ENCODE measurements at regions not wholly inside any gene's neighbourhood (a gene's known extent, or its start where the extent isn't known, plus 50 kb on each side); places are given as distances from the start of the nearest gene placed in this dataset.

DNA sequence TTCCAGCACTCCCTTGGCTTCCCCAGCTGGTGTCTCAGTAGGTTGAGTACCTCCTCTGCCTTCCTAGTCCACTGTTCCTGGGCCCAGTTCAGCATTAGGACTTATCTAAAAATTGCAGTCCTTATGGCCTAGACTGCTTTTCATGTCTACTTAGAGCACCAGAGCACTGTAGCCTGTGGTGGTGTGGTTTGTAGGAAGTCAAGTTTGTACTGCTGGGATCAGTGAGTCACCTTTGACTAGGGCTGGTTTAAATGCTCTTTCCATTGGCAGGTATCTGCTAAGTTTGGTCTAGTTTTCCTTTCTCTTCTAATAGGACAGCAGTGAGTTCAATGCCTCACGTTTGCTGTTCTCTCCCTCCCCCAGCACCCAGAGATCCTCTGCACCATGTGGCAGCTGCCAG lies 233.6 kb upstream of the WDFY3 start (continued):
- TF ChIP-seq, protein P1, sequence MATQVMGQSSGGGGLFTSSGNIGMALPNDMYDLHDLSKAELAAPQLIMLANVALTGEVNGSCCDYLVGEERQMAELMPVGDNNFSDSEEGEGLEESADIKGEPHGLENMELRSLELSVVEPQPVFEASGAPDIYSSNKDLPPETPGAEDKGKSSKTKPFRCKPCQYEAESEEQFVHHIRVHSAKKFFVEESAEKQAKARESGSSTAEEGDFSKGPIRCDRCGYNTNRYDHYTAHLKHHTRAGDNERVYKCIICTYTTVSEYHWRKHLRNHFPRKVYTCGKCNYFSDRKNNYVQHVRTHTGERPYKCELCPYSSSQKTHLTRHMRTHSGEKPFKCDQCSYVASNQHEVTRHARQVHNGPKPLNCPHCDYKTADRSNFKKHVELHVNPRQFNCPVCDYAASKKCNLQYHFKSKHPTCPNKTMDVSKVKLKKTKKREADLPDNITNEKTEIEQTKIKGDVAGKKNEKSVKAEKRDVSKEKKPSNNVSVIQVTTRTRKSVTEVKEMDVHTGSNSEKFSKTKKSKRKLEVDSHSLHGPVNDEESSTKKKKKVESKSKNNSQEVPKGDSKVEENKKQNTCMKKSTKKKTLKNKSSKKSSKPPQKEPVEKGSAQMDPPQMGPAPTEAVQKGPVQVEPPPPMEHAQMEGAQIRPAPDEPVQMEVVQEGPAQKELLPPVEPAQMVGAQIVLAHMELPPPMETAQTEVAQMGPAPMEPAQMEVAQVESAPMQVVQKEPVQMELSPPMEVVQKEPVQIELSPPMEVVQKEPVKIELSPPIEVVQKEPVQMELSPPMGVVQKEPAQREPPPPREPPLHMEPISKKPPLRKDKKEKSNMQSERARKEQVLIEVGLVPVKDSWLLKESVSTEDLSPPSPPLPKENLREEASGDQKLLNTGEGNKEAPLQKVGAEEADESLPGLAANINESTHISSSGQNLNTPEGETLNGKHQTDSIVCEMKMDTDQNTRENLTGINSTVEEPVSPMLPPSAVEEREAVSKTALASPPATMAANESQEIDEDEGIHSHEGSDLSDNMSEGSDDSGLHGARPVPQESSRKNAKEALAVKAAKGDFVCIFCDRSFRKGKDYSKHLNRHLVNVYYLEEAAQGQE (IDR thresholded peaks at IDR 0.05; ENCODE audit: borderline replicate concordance), result no peak
- TF ChIP-seq, protein P1 (CRISPR knock-in tag; IDR thresholded peaks at IDR 0.05; ENCODE audit: low read depth), result no peak
- TF ChIP-seq, protein P2, sequence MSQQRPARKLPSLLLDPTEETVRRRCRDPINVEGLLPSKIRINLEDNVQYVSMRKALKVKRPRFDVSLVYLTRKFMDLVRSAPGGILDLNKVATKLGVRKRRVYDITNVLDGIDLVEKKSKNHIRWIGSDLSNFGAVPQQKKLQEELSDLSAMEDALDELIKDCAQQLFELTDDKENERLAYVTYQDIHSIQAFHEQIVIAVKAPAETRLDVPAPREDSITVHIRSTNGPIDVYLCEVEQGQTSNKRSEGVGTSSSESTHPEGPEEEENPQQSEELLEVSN (IDR thresholded peaks at IDR 0.05; ENCODE audit: borderline replicate concordance in 1 of 2, extremely low read depth in 1 of 2, insufficient read depth in 1 of 2, insufficient read length in 1 of 2, low read depth in 1 of 2, low read length in 1 of 2, poor library complexity in 1 of 2, severe bottlenecking in 1 of 2), result no peak
- TF ChIP-seq ZNF384 (IDR thresholded peaks at IDR 0.05; ENCODE audit: low read depth, low read length) (no peak), IRF2 (CRISPR knock-in tag; IDR thresholded peaks at IDR 0.05) (no peak), PHF21A (IDR thresholded peaks at IDR 0.05; ENCODE audit: borderline replicate concordance, low read depth) (no peak), EHMT2 (IDR thresholded peaks at IDR 0.05) (no peak), MBD2 (IDR thresholded peaks at IDR 0.05; ENCODE audit: borderline replicate concordance, low read depth) (no peak), EZH2 (IDR thresholded peaks at IDR 0.05; ENCODE audit: borderline replicate concordance, low read depth, low read length) (no peak), ZNF24 (IDR thresholded peaks at IDR 0.05) (no peak), GABPB2 (CRISPR knock-in tag; conservative IDR thresholded peaks at IDR 0.05) (no peak), MEF2A (IDR thresholded peaks at IDR 0.05; ENCODE audit: control insufficient read depth, low read depth, low read length) (no peak)
- TF ChIP-seq, protein P3, sequence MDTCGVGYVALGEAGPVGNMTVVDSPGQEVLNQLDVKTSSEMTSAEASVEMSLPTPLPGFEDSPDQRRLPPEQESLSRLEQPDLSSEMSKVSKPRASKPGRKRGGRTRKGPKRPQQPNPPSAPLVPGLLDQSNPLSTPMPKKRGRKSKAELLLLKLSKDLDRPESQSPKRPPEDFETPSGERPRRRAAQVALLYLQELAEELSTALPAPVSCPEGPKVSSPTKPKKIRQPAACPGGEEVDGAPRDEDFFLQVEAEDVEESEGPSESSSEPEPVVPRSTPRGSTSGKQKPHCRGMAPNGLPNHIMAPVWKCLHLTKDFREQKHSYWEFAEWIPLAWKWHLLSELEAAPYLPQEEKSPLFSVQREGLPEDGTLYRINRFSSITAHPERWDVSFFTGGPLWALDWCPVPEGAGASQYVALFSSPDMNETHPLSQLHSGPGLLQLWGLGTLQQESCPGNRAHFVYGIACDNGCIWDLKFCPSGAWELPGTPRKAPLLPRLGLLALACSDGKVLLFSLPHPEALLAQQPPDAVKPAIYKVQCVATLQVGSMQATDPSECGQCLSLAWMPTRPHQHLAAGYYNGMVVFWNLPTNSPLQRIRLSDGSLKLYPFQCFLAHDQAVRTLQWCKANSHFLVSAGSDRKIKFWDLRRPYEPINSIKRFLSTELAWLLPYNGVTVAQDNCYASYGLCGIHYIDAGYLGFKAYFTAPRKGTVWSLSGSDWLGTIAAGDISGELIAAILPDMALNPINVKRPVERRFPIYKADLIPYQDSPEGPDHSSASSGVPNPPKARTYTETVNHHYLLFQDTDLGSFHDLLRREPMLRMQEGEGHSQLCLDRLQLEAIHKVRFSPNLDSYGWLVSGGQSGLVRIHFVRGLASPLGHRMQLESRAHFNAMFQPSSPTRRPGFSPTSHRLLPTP (IDR thresholded peaks at IDR 0.05; ENCODE audit: borderline replicate concordance, extremely low read depth, insufficient read length), result no peak
- TF ChIP-seq, protein P4, sequence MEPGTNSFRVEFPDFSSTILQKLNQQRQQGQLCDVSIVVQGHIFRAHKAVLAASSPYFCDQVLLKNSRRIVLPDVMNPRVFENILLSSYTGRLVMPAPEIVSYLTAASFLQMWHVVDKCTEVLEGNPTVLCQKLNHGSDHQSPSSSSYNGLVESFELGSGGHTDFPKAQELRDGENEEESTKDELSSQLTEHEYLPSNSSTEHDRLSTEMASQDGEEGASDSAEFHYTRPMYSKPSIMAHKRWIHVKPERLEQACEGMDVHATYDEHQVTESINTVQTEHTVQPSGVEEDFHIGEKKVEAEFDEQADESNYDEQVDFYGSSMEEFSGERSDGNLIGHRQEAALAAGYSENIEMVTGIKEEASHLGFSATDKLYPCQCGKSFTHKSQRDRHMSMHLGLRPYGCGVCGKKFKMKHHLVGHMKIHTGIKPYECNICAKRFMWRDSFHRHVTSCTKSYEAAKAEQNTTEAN (CRISPR knock-in tag; IDR thresholded peaks at IDR 0.05), result no peak

Measured in K562 (cell line).